GM12875 (cell line): ENCODE measurements at regions not wholly inside any gene's neighbourhood (a gene's known extent, or its start where the extent isn't known, plus 50 kb on each side); places are given as distances from the start of the nearest gene placed in this dataset.
"Not testable (repeated sequence)": the region's sequence is repeated elsewhere in the genome, so short reads cannot be mapped to it uniquely, and the experiment has no call there.

ENCODE experiments used
- H3K4me3 ChIP-seq: one replicate; pipeline ENCODE4 v1.5.1; 2011; ENCODE audit warnings: low read depth, low read length, control low read depth
- CTCF ChIP-seq: IDR thresholded peaks from 2 replicates; pipeline ENCODE4 v1.5.1; 2011; ENCODE audit warnings: low read depth, mild to moderate bottlenecking, control low read depth, inconsistent platforms, low read length, moderate library complexity, borderline replicate concordance; ENCODE audit not compliant: insufficient read depth

DNA sequence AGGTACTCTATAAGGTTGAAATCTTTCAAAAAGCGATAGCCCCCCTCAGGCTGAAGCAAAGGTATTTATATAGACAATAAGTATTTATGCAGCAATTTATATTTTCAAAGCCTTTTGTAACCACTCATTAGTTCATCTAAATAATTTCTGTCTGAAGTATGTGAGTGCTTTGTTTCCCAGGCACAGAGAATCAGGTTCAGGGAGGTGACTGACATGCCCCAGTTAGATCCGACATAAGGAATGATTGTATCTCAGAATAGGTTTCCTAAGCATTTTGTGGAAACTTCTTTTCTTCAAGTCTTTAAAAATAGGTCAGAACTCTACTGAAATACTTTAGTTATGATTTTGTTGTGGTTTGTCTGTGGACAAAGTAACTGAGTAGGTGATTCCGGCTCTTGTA is 283.4 kb upstream of the G2E3 start:
- no peak overlapping the region for H3K4me3 ChIP-seq
- TF ChIP-seq CTCF, result no peak

- no peak overlapping the region for H3K4me3 ChIP-seq
- no peak for TF ChIP-seq CTCF
These were observed 281.7 kb upstream of the G2E3 start for GRCh38 chr14:30277268-30277667.

- H3K4me3 ChIP-seq, result not testable (repeated sequence)
These were observed 280.1 kb upstream of the G2E3 start for GRCh38 chr14:30278856-30279255.

DNA sequence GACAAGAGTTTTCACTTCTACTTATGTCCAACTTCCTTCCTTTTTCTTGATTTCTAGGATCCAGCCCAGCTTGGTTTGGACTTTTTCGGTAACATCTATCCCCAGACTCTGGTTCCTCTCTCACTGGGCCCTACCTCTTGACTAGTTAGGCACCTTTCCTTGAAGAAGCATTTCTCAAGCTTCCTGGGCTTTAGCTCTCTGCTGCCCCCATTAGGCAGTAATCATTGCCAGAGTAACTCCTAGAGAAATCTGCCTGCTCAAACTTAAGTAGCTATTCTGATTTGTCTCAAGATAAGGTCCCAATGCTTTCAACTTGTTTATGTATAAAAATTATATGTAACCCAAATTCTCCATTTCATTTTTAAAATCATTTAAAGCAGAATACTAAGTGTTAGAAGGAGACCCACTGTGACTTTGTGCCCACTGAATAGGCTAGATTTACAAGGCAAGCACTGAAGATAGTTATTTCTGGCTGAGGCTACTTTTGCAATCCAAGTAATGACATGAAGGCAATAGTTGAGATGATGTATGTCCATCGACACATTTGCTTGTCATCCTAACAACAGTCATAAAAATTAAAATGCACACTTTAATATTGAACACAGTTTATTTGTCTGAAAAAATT is 275.0 kb upstream of the G2E3 start:
- peak; percentile 70; the same call in 1 of the 2 replicates for TF ChIP-seq CTCF
- H3K4me3 ChIP-seq, result no peak overlapping the region

DNA sequence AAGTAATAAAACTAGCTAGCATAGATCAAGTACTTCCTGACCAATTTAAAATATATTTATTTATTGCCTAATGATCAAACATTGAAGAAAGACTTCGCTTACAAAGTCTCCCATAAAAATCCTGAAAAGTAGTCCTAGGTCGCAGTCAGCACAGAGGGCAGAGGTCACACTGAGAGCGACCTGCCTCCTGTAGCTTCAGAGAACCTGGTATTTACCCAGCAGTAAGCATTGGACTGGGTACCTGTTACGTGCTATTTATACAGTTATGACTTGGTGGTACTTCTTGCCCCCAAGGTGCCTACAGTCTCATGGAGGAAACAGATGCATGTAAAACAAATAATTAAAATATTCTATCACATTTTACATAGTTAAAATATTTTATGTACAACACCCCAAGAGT is 274.1 kb upstream of the G2E3 start:
- TF ChIP-seq CTCF, result no peak
- H3K4me3 ChIP-seq, result no peak overlapping the region

DNA sequence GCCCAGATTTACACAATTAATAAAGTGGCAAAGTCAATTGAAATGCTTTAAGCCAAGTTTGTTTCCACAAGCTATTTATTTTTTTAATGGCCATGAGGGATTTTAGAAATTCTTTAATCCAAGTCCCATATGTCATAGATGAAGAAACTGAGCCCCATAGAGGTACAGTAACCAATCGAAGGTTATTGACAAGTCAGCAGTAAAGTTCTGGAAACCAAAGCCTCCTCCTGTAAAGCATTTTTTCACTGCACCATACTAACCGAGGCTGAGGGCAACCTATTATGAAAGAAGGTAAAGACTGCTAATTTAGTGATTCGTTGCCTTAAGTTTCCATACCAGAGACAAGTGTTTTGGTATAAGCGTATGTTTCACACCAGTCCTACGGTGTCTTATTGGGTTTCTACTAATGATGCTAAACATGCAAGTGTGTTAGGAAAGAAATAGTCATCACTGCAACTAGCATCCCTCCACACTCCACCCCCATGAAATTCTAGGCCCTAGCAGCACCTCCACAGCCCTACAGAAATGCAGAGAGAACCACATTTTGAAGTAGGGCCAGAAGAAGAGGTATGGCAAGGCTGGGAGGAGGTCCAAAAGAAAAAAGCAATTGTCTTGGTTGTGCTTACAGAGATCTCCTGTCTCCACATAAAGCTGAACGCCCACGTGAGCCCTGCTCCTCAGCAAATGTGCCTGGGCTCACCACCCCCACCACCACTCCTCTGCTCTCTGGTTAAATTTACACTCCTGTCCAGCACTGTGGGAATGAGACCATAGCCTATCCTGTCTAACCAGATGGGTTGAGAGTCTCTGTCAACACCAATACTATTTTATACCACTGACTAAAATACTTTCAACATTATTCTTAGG is 271.1 kb upstream of the G2E3 start:
- H3K4me3 ChIP-seq, result no peak overlapping the region
- TF ChIP-seq CTCF, result no peak

DNA sequence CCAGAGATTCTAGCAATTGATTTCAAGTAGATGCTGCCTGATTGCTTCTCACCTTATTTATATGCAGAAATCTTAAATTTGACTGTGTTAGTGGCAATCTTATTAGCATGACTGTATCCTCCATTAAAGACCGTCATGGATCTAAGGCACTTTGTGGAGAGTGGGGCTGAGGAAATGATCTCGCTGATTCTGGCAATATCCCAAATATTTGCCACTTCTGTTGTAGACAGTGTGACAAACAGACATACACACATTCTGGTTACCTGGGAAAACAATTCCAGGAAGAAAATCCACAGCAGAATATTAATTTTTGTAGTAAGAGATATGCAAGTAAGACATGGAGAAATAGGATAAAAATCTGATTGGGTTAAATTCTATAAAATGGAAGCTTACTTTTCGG is 269.0 kb upstream of the G2E3 start:
- H3K4me3 ChIP-seq, result no peak overlapping the region

More for the DNA sequence above, 269.0 kb upstream of the G2E3 start:
- no peak for TF ChIP-seq CTCF
